ENCODE measurements at regions not wholly inside any gene's neighbourhood (a gene's known extent, or its start where the extent isn't known, plus 50 kb on each side); places are given as distances from the start of the nearest gene placed in this dataset.

DNA sequence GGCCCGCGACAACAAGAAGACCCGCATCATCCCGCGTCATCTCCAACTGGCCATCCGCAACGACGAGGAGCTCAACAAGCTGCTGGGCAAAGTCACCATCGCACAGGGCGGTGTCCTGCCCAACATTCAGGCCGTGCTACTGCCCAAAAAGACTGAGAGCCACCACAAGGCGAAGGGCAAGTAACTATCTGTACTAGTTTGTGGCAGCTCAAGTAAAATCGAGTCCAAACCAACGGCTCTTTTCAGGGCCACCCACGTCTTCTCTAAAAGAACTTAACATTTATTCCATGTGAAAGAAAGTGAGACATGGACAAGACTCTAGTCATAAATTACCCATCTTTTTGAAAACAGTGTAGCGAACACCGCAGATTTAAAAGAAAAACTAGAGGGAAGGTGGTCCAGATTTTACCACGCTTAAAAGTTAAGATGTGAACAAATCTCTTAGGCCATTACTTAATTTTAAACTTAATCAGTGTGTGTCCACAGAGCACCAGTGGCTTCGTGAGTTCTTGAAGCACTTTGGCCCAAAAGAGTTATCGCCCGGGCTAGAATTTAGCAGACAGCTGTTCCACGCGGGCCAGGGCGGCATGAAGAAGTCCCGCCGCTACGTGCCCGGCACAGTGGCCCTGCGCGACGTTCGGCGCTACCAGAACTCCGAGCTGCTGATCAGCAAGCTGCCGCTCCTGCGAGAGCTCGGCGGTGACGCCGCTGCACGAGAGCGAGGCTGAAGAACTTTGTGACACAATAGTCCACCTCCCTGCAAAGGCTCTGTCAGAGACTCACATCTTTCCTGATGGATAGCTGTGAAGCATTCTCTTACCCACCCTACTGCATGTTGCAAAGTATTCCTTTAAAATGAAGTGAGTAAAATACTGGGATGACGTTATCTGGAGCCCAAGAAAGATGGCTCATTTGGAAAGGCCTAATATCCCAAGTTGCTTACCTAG, 113.9 kb upstream of the PRSS16 start:
- H3K9me3 ChIP-seq = no peaks in the 10 kb centered on the region
- peak in 1 of 2 donors; percentile 31 for DNase-seq
- intact Hi-C loops (cut with DNase I; ENCODE audit: low total_unique reads) = no loop called here
- peak overlapping the region; percentile 46 to 59 for H3K4me3 ChIP-seq
- no peaks in the 10 kb centered on the region for H3K27me3 ChIP-seq
- H3K27ac ChIP-seq = peak overlapping the region; percentile 84 to 94
- no peaks in the 10 kb centered on the region for H3K36me3 ChIP-seq
- H3K4me1 ChIP-seq = no peaks in the 10 kb centered on the region
- TF ChIP-seq CTCF (IDR thresholded peaks at IDR 0.05) = no peak
- peak in 1 of 2 donors; percentile 42 for TF ChIP-seq POLR2A (IDR thresholded peaks at IDR 0.05)

- H3K36me3 ChIP-seq = no peaks in the 10 kb centered on the region
- no peak overlapping the region for H3K4me3 ChIP-seq
- no peaks in the 10 kb centered on the region for H3K27me3 ChIP-seq
- no peaks in the 10 kb centered on the region for H3K9me3 ChIP-seq
- H3K4me1 ChIP-seq = no peaks in the 10 kb centered on the region
- no peak overlapping the region for H3K27ac ChIP-seq
- TF ChIP-seq POLR2A (IDR thresholded peaks at IDR 0.05) (no peak), CTCF (IDR thresholded peaks at IDR 0.05) (no peak)
- intact Hi-C loops (cut with DNase I; ENCODE audit: low total_unique reads) = no loop called here
- DNase-seq = no peak
Measured at GRCh38 chr6:27135087-27135657, 112.3 kb upstream of the PRSS16 start.

- no peaks in the 10 kb centered on the region for H3K27me3 ChIP-seq
- H3K9me3 ChIP-seq = no peaks in the 10 kb centered on the region
- no peak for DNase-seq
- H3K4me3 ChIP-seq = no peak overlapping the region
- intact Hi-C loops (cut with DNase I; ENCODE audit: low total_unique reads) = no loop called here
- H3K27ac ChIP-seq = no peak overlapping the region
- TF ChIP-seq CTCF (IDR thresholded peaks at IDR 0.05) (no peak), POLR2A (IDR thresholded peaks at IDR 0.05) (no peak)
- H3K36me3 ChIP-seq = no peaks in the 10 kb centered on the region
- no peaks in the 10 kb centered on the region for H3K4me1 ChIP-seq
Measured at GRCh38 chr6:27136077-27136644, 111.3 kb upstream of the PRSS16 start.

- no peak for DNase-seq
- Histone ChIP-seq H3K27me3 (no peaks in the 10 kb centered on the region), H3K4me3 (no peak overlapping the region), H3K27ac (no peak overlapping the region), H3K4me1 (no peaks in the 10 kb centered on the region), H3K9me3 (no peaks in the 10 kb centered on the region), H3K36me3 (no peaks in the 10 kb centered on the region)
- TF ChIP-seq POLR2A (IDR thresholded peaks at IDR 0.05) (no peak), CTCF (IDR thresholded peaks at IDR 0.05) (no peak)
- intact Hi-C loops (cut with DNase I; ENCODE audit: low total_unique reads) = no loop called here
Measured at GRCh38 chr6:27136978-27137814, 110.3 kb upstream of the PRSS16 start.

Measured in uterus (tissue), 3 donors.